ENCODE measurements at regions not wholly inside any gene's neighbourhood (a gene's known extent, or its start where the extent isn't known, plus 50 kb on each side); places are given as distances from the start of the nearest gene placed in this dataset.

- peaks cover 13% of the 10 kb centered on the region; the same call in 1 of the 2 replicates for H3K9me3 ChIP-seq (ENCODE audit: insufficient read depth, low read depth, low read length)
- no peaks in the 10 kb centered on the region for H3K9me2 ChIP-seq (replicated peaks; ENCODE audit: low read depth, low read length)
- TF ChIP-seq CTCF (conservative IDR thresholded peaks at IDR 0.05; ENCODE audit: low read length) = no peak
- no peak for TF ChIP-seq EZH2phosphoT487 (IDR thresholded peaks at IDR 0.05; ENCODE audit: borderline replicate concordance)
- H3F3A ChIP-seq (ENCODE audit: low read depth) = no peaks in the 10 kb centered on the region
- no peaks in the 10 kb centered on the region for H3K36me3 ChIP-seq (ENCODE audit: insufficient read depth, low read length)
- H2AFZ ChIP-seq (ENCODE audit: low read length) = no peak overlapping the region
- no peaks in the 10 kb centered on the region for H3K79me2 ChIP-seq (ENCODE audit: insufficient read depth, low read length)
- no peak overlapping the region for H3K4me3 ChIP-seq (ENCODE audit: low read length, poor library complexity, severe bottlenecking)
- H3K4me2 ChIP-seq (ENCODE audit: low read depth, low read length, poor library complexity, severe bottlenecking) = no peak overlapping the region
- H3K9ac ChIP-seq (ENCODE audit: low read depth, low read length, poor library complexity, severe bottlenecking) = no peak overlapping the region
- no peaks in the 10 kb centered on the region for H3K4me1 ChIP-seq (ENCODE audit: insufficient read depth, low read length, poor library complexity, severe bottlenecking)
- no peaks in the 10 kb centered on the region for H4K20me1 ChIP-seq (ENCODE audit: insufficient read depth, low read length, poor library complexity, severe bottlenecking)
- no peaks in the 10 kb centered on the region for H3K27me3 ChIP-seq (ENCODE audit: insufficient read depth, low read length, poor library complexity, severe bottlenecking)
Measured at GRCh38 chr6:44762496-44762895, 375.0 kb downstream of the CDC5L start.

GRCh38 chr6:44771647-44772415 lies 384.3 kb downstream of the CDC5L start:
- no peaks in the 10 kb centered on the region for H4K20me1 ChIP-seq (ENCODE audit: insufficient read depth, low read length, poor library complexity, severe bottlenecking)
- H3K79me2 ChIP-seq (ENCODE audit: insufficient read depth, low read length) = no peaks in the 10 kb centered on the region
- TF ChIP-seq CTCF (conservative IDR thresholded peaks at IDR 0.05; ENCODE audit: low read length) = no peak
- no peak for TF ChIP-seq EZH2phosphoT487 (IDR thresholded peaks at IDR 0.05; ENCODE audit: borderline replicate concordance)
- no peaks in the 10 kb centered on the region for H3K9me2 ChIP-seq (replicated peaks; ENCODE audit: low read depth, low read length)
- no peaks in the 10 kb centered on the region for H3K27me3 ChIP-seq (ENCODE audit: insufficient read depth, low read length, poor library complexity, severe bottlenecking)
- no peaks in the 10 kb centered on the region for H3K9me3 ChIP-seq (ENCODE audit: insufficient read depth, low read depth, low read length)
- no peaks in the 10 kb centered on the region for H3F3A ChIP-seq (ENCODE audit: low read depth)
- no peak overlapping the region for H3K4me3 ChIP-seq (ENCODE audit: low read length, poor library complexity, severe bottlenecking)
- H3K4me1 ChIP-seq (ENCODE audit: insufficient read depth, low read length, poor library complexity, severe bottlenecking) = peaks cover 4% of the 10 kb centered on the region
- H3K9ac ChIP-seq (ENCODE audit: low read depth, low read length, poor library complexity, severe bottlenecking) = no peak overlapping the region
- H2AFZ ChIP-seq (ENCODE audit: low read length) = no peak overlapping the region
- no peak overlapping the region for H3K4me2 ChIP-seq (ENCODE audit: low read depth, low read length, poor library complexity, severe bottlenecking)
- H3K36me3 ChIP-seq (ENCODE audit: insufficient read depth, low read length) = no peaks in the 10 kb centered on the region

- Histone ChIP-seq H3K9me3 (ENCODE audit: insufficient read depth, low read depth, low read length) (no peaks in the 10 kb centered on the region), H3K9ac (ENCODE audit: low read depth, low read length, poor library complexity, severe bottlenecking) (no peak overlapping the region), H3K4me1 (ENCODE audit: insufficient read depth, low read length, poor library complexity, severe bottlenecking) (peaks cover 4% of the 10 kb centered on the region), H3K4me2 (ENCODE audit: low read depth, low read length, poor library complexity, severe bottlenecking) (no peak overlapping the region), H3K36me3 (ENCODE audit: insufficient read depth, low read length) (no peaks in the 10 kb centered on the region), H3F3A (ENCODE audit: low read depth) (no peaks in the 10 kb centered on the region), H3K79me2 (ENCODE audit: insufficient read depth, low read length) (no peaks in the 10 kb centered on the region), H2AFZ (ENCODE audit: low read length) (no peak overlapping the region), H4K20me1 (ENCODE audit: insufficient read depth, low read length, poor library complexity, severe bottlenecking) (no peaks in the 10 kb centered on the region), H3K27me3 (ENCODE audit: insufficient read depth, low read length, poor library complexity, severe bottlenecking) (no peaks in the 10 kb centered on the region), H3K4me3 (ENCODE audit: low read length, poor library complexity, severe bottlenecking) (no peak overlapping the region), H3K9me2 (replicated peaks; ENCODE audit: low read depth, low read length) (no peaks in the 10 kb centered on the region)
- TF ChIP-seq EZH2phosphoT487 (IDR thresholded peaks at IDR 0.05; ENCODE audit: borderline replicate concordance) = no peak
- no peak for TF ChIP-seq CTCF (conservative IDR thresholded peaks at IDR 0.05; ENCODE audit: low read length)
Measured at GRCh38 chr6:44772838-44773237, 385.3 kb downstream of the CDC5L start.

Data from Loucy (cell line).